ENCODE measurements at regions not wholly inside any gene's neighbourhood (a gene's known extent, or its start where the extent isn't known, plus 50 kb on each side); places are given as distances from the start of the nearest gene placed in this dataset.

DNA sequence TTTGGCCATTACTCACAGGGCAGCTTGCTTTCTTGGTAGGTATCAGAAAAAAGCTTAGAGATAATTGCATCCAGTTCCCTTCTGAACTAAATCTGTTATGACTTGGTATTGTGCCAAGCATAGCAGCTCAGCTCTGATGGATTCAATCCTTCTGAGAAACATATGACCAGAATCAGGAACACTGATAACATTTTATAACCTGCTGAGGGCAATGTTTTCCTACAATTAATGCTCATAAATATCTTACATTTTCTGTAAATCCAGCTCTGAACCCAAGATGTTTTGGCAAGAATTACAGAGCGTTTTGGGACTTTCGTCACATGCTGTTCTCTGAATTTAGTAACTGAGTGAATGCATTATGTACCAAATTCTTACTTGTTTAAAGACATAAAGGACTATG, 167.8 kb downstream of the KIF20B start:
- TF ChIP-seq, protein P1, sequence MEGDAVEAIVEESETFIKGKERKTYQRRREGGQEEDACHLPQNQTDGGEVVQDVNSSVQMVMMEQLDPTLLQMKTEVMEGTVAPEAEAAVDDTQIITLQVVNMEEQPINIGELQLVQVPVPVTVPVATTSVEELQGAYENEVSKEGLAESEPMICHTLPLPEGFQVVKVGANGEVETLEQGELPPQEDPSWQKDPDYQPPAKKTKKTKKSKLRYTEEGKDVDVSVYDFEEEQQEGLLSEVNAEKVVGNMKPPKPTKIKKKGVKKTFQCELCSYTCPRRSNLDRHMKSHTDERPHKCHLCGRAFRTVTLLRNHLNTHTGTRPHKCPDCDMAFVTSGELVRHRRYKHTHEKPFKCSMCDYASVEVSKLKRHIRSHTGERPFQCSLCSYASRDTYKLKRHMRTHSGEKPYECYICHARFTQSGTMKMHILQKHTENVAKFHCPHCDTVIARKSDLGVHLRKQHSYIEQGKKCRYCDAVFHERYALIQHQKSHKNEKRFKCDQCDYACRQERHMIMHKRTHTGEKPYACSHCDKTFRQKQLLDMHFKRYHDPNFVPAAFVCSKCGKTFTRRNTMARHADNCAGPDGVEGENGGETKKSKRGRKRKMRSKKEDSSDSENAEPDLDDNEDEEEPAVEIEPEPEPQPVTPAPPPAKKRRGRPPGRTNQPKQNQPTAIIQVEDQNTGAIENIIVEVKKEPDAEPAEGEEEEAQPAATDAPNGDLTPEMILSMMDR (IDR thresholded peaks at IDR 0.05) = no peak
- TF ChIP-seq POLR2A (IDR thresholded peaks at IDR 0.05) = no peak

Data from adrenal gland (tissue), 5 donors.